Tibial nerve (tissue), 4 donors: ENCODE measurements at regions not wholly inside any gene's neighbourhood (a gene's known extent, or its start where the extent isn't known, plus 50 kb on each side); places are given as distances from the start of the nearest gene placed in this dataset.
"Not testable (repeated sequence)": the region's sequence is repeated elsewhere in the genome, so short reads cannot be mapped to it uniquely, and the experiment has no call there.

ENCODE experiments used
- DNase-seq, 2 donors: peaks; one replicate each; pipeline ENCODE4 v3.0.0-alpha.2; 2019; ENCODE audit warnings: low spot score in 2 of 2
- H3K27ac ChIP-seq, 4 donors: fragments of 200-600 bp; sonication (generic) in 3 of 4; one replicate each; pipeline ENCODE4 v1.5.1; 2017 to 2019; ENCODE audit warnings: mild to moderate bottlenecking in 1 of 4
- H3K27me3 ChIP-seq, 2 donors: fragments of 200-600 bp; sonication (generic) in 1 of 2; one replicate each; pipeline versions ENCODE4 v1.5.1 to v1.6.0; 2017 to 2019
- H3K36me3 ChIP-seq, 3 donors: fragments of 200-600 bp; sonication (generic); one replicate each; pipeline ENCODE4 v1.5.1; 2018 to 2019
- H3K4me1 ChIP-seq, 4 donors: fragments of 200-600 bp; sonication (generic) in 3 of 4; one replicate each; pipeline ENCODE4 v1.5.1; 2017 to 2019
- H3K4me3 ChIP-seq, 4 donors: fragments of 200-600 bp; sonication (generic) in 3 of 4; one replicate each; pipeline ENCODE4 v1.5.1; 2017 to 2019; ENCODE audit warnings: mild to moderate bottlenecking in 1 of 4, moderate library complexity in 1 of 4
- H3K9me3 ChIP-seq, 4 donors: fragments of 200-600 bp; sonication (generic) in 3 of 4; one replicate each; pipeline ENCODE4 v1.5.1; 2017 to 2019
- EP300 ChIP-seq, 2 donors: sonication (generic); formaldehyde crosslinking; IDR thresholded peaks; one replicate each; pipeline ENCODE4 v1.6.1; 2017; ENCODE audit warnings: antibody characterized with exemption in 2 of 2, mild to moderate bottlenecking in 1 of 2
- POLR2A ChIP-seq, 2 donors: fragments of 450-650 bp; IDR thresholded peaks; one replicate each; pipeline ENCODE4 v1.6.1; 2017; ENCODE audit warnings: antibody characterized with exemption in 2 of 2, mild to moderate bottlenecking in 2 of 2, moderate library complexity in 2 of 2
- WGBS, 2 donors: methylation state at CpG; one replicate each; pipeline ENCODE4 v1.1.5; 2018; 5-methylcytosine and 5-hydroxymethylcytosine counted together
- TF ChIP-seq, protein P1 (sequence below), 5 experiments: fragments of 200-600 bp in 3 of 5; fragments of 450-650 bp in 2 of 5; sonication (generic) in 3 of 5; IDR thresholded peaks; one replicate each; pipeline ENCODE4 v1.5.1; 2016 to 2019; ENCODE audit warnings: antibody characterized with exemption in 5 of 5, mild to moderate bottlenecking in 3 of 5, moderate library complexity in 2 of 5

DNA sequence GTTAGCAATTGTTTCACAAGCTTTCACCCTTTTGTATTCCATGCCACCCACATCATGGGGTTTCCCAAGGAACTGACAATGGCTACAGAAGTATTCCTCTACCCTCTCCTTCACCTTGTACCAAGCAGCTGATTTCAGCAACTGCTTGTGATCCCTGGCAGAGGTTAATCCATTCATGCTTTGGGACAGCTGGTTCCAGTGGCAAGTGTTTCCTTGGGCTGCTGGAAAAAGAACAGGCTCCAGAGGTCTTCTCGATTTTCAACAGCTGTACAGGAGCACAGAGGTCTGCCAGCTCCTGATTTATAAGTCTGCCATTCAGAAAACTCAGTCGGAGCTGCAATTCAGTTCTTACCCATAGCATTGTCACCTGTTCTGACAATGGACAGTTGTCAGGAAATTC lies 239.2 kb upstream of the CWC22 start:
- 19 to 28% methylated on average over 2 of the region's 2 CpGs for WGBS, 2 donors
- TF ChIP-seq, protein P1, sequence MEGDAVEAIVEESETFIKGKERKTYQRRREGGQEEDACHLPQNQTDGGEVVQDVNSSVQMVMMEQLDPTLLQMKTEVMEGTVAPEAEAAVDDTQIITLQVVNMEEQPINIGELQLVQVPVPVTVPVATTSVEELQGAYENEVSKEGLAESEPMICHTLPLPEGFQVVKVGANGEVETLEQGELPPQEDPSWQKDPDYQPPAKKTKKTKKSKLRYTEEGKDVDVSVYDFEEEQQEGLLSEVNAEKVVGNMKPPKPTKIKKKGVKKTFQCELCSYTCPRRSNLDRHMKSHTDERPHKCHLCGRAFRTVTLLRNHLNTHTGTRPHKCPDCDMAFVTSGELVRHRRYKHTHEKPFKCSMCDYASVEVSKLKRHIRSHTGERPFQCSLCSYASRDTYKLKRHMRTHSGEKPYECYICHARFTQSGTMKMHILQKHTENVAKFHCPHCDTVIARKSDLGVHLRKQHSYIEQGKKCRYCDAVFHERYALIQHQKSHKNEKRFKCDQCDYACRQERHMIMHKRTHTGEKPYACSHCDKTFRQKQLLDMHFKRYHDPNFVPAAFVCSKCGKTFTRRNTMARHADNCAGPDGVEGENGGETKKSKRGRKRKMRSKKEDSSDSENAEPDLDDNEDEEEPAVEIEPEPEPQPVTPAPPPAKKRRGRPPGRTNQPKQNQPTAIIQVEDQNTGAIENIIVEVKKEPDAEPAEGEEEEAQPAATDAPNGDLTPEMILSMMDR (IDR thresholded peaks at IDR 0.05) = no peak
- TF ChIP-seq EP300 (IDR thresholded peaks at IDR 0.05) (no peak), POLR2A (IDR thresholded peaks at IDR 0.05) (no peak)

DNA sequence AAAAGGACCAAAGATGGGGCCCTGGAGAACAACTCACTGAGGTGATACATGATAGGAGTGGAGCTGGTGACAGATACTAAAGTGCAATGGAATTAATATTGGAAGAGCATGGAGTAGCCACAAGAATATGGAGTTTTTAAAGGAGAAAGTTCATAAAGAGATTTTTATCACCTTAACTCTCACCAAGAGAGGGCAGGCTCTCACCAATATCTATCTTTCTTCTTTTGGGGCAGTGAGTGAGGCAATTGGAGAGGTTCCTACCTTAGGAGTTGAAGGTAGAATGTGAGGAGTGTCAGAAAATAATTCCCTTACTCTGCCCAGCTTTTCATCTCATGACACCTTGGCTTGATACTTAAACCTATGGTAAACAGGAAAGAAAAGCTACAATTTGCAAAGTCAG lies 233.7 kb upstream of the CWC22 start:
- Histone ChIP-seq H3K4me3 (no peak overlapping the region), H3K36me3 (no peaks in the 10 kb centered on the region), H3K9me3 (no peaks in the 10 kb centered on the region), H3K27ac (no peak overlapping the region), H3K4me1 (no peaks in the 10 kb centered on the region), H3K27me3 (no peaks in the 10 kb centered on the region)
- DNase-seq = no peak
- TF ChIP-seq POLR2A (IDR thresholded peaks at IDR 0.05) (no peak), EP300 (IDR thresholded peaks at IDR 0.05) (no peak)
- TF ChIP-seq, protein P1 (IDR thresholded peaks at IDR 0.05) = peak in 1 of 5 experiments; percentile 8

More for the DNA sequence above, 239.2 kb upstream of the CWC22 start:
- Histone ChIP-seq H3K4me1 (no peaks in the 10 kb centered on the region), H3K27ac (no peak overlapping the region), H3K4me3 (no peak overlapping the region), H3K9me3 (no peaks in the 10 kb centered on the region), H3K27me3 (no peaks in the 10 kb centered on the region), H3K36me3 (no peaks in the 10 kb centered on the region)
- no peak for DNase-seq

DNA sequence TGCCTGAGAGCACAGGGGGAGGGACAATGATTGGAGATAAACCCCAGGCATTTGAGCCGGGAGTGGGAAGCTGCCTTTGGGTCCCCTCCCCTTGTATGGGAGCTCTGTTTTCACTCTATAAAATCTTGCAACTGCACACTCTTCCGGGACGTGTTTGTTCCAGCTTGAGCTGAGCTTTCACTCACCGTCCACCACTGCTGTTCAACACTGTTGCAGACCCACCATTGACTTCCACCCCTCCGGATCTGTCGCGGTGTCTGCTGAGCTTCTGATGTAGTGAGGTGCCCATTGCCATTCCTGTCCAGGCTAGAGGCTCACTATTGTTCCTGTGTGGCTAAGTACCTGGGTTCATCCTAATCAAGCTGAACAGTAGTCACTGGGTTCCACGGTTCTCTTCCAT lies 231.6 kb upstream of the CWC22 start:
- TF ChIP-seq, protein P1 (IDR thresholded peaks at IDR 0.05) = no peak
- TF ChIP-seq POLR2A (IDR thresholded peaks at IDR 0.05) (no peak), EP300 (IDR thresholded peaks at IDR 0.05) (no peak)
- Histone ChIP-seq H3K4me3 (no peak overlapping the region), H3K9me3 (no peaks in the 10 kb centered on the region), H3K27me3 (no peaks in the 10 kb centered on the region), H3K27ac (no peak overlapping the region), H3K36me3 (no peaks in the 10 kb centered on the region), H3K4me1 (no peaks in the 10 kb centered on the region)
- DNase-seq = no peak
- 88 to 96% methylated on average over 8 of the region's 8 CpGs for WGBS, 2 donors

DNA sequence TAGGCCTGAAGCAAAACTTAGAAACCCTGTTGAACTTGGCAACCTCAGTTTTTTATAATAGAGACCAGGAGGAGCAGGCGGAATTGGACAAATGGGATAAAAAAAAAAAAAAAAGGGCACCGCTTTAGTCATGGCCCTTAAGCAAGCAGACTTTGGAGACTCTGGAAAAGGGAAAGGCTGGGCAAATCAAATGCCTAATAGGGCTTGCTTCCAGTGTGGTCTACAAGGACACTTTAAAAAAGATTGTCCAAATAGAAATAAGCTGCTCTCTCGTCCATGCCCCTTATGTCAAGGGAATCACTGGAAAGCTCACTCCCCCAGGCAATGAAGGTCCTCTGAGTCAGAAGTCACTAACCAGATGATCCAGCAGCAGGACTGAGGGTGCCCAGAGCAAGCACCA lies 229.0 kb upstream of the CWC22 start:
- not testable (repeated sequence) for H3K9me3 ChIP-seq, H3K4me3 ChIP-seq, H3K36me3 ChIP-seq, DNase-seq, H3K27me3 ChIP-seq, H3K27ac ChIP-seq, H3K4me1 ChIP-seq
- WGBS, 2 donors = 82 to 92% methylated on average over 3 of the region's 3 CpGs

DNA sequence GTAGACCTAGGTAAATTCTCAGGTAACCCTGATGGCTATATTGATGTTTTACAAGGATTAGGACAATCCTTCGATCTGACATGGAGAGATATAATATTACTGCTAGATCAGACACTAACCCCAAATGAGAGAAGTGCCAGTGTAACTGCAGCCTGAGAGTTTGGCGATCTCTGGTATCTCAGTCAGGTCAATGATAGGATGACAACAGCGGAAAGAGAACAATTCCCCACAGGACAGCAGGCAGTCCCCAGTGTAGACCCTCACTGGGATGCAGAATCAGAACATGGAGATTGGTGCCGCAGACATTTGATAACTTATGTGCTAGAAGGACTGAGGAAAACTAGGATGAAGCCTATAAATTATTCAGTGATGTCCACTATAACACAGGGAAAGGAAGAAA lies 228.4 kb upstream of the CWC22 start:
- H3K9me3 ChIP-seq, H3K4me3 ChIP-seq, H3K27ac ChIP-seq, H3K27me3 ChIP-seq, H3K4me1 ChIP-seq, H3K36me3 ChIP-seq, DNase-seq: not testable (repeated sequence)
- WGBS, 2 donors = 91 to 98% methylated on average over 4 of the region's 4 CpGs

DNA sequence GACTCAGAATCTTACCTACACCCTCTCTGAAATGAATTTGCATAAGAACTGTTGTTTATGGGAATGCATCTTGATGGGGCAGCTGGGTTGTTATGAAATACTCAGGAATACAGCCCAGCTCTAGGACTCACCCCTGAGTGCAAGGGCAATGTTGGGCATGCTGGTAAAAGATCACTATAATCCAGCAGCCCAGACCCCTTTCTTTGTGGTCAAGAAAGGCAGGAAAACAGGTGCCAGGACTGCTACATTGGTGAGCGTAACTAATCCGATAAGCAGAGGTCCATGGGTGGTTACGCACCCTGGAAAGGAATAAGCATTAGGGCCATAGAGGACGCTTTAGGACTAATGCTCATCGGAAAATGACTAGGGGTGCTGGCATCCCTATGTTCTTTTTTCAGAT lies 227.9 kb upstream of the CWC22 start:
- H3K27me3 ChIP-seq, H3K4me3 ChIP-seq, DNase-seq, H3K36me3 ChIP-seq, H3K4me1 ChIP-seq, H3K27ac ChIP-seq, H3K9me3 ChIP-seq: not testable (repeated sequence)
- 94 to 98% methylated on average over 5 of the region's 5 CpGs for WGBS, 2 donors

DNA sequence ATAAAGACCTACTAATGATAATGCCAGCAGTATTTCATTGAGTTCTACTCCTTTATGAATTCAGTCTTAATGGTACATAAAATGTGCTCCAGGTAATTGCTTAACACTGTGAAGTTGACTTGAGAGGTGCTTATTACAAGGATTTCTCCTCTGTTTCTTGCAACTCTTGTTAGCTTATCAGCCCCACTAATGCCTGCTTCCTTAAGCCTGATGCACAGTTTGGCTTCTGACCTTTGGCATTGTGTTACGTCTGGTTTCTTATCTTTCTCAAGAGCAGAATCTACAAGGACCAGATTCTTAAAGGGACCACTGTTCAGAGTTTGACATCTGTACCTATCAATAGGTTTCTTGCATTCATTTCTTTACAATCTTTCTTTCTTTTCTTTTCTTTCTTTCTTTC lies 223.9 kb upstream of the CWC22 start:
- Histone ChIP-seq H3K9me3 (no peaks in the 10 kb centered on the region), H3K27ac (no peak overlapping the region), H3K27me3 (no peaks in the 10 kb centered on the region), H3K4me3 (no peak overlapping the region), H3K36me3 (no peaks in the 10 kb centered on the region), H3K4me1 (no peaks in the 10 kb centered on the region)
- WGBS, 2 donors = 6 to 19% methylated on average over 1 of the region's 1 CpG
- TF ChIP-seq POLR2A (IDR thresholded peaks at IDR 0.05) (no peak), EP300 (IDR thresholded peaks at IDR 0.05) (no peak)
- TF ChIP-seq, protein P1 (IDR thresholded peaks at IDR 0.05) = no peak
- no peak for DNase-seq
